Activated T-helper 9 cell treated with anti-CD3 and anti-CD28 coated beads, Interleukin-2, amount 50 U/mL, for 16 hours (primary cell): ENCODE measurements at regions not wholly inside any gene's neighbourhood (a gene's known extent, or its start where the extent isn't known, plus 50 kb on each side); places are given as distances from the start of the nearest gene placed in this dataset.
"Not testable (repeated sequence)": the region's sequence is repeated elsewhere in the genome, so short reads cannot be mapped to it uniquely, and the experiment has no call there.

Experiments
- DNase-seq: peaks from one replicate; pipeline ENCODE4 v3.0.0-alpha.2; 2020; ENCODE audit warnings: low read depth

GRCh38 chr5:177664737-177665136 lies 64.8 kb downstream of the B4GALT7 start:
- not testable (repeated sequence) for DNase-seq

DNA sequence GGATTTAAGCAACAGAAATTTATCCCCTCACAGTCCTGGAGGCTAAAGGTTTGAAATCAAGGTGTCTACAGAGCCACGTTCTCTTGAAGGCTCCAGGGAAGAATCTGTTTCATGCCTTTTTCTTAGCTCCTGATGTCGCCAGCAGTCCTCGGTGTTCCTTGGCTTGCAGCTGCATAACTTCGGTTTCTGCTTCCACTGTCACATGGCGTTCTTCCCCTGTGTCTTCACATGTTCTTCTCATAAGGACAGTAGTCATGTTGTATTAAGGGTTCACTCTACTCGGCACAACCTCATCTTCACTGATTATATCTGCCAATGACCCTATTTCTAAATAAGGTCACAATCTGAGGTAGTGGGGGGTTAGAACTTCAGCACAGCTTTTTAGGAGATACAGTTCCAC lies 65.2 kb downstream of the B4GALT7 start:
- DNase-seq: not testable (repeated sequence)

- DNase-seq: not testable (repeated sequence)
Measured at GRCh38 chr5:177665960-177666359, 66.0 kb downstream of the B4GALT7 start.

DNA sequence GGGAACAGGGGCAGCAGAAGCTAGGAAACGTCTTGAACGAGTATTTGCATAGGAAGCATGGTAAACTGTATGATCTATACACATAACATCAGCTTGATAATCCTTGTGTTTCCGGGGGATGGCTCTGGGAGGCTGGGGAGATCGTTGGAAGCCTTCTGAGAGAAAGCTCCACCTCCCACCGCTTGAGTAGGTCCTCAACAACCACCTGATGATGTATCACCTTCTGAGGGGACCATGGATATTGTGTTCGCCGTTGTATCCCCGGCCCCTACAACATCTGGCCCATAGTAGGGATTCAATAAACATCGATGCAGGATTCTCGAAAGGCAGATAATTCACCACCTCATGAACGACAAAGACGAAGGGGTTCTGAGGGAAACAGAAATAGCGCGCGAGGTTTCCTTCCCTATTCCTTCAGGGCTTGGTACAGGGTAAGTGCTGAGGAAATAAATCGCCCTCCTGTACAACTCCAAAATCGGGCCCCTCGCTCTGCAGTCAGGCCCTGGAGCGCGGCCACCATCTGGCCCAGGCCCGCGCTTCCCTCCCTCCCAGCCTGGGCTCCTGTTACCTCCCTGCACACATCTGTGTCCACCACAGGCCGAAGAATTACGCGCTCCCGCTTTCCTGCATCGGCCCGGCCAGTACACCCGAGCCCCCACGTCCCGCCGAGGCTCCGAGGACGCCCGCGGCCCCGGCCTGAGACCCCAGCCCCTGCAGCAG lies 71.3 kb downstream of the B4GALT7 start:
- not testable (repeated sequence) for DNase-seq

DNA sequence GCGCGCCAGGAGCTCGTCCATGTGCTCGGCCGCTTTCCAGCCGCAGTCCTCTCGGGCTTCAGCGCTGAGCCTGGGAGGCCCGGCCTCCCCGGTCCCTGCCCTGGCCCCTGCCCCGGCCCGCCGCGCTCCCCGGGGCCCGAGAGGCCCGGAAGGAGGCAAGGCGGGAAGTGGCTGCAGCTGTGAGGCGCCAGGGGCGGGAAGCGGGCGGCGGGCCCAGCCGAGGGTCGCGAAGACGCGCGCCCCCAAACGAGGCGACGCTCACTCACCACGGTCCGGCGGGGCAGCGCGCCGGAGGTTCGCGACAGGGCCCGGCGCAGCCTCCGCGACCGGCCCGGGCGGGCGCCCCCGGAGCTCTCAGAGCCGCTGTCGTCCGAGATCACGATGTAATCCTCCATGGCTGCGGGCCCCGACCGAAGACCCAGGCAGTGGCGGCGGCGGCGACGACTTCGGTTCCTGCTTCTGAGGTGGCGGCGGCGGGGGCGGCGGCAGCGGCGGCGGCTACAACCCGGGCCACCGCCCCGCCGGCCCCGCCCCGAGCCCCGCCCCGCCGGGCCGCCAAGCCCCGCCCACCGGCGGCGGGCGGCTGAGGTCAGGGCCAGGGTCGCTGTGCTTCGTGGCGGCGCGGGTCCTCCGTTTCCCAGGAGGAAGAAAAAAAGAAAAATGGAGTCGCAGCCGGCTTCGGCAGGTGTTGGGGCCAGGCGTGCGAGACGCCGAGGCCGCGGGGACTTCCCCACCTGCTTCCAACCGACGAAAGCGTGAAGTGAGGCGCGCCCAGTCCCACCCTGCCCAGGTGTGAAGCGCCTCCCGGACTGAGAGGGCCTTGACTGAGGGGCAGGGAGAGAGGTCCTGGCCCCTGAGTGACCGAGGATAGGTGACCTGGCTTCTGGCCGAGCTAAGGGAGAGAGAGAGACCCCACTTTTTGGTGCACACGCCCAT lies 72.1 kb downstream of the B4GALT7 start:
- peak; percentile 61 for DNase-seq
